NCI-H128 (cell line): ENCODE measurements at regions not wholly inside any gene's neighbourhood (a gene's known extent, or its start where the extent isn't known, plus 50 kb on each side); places are given as distances from the start of the nearest gene placed in this dataset.
"Not testable (repeated sequence)": the region's sequence is repeated elsewhere in the genome, so short reads cannot be mapped to it uniquely, and the experiment has no call there.

Source experiments
- DNase-seq: peaks from one replicate; lab custom pipeline; 2025; ENCODE audit not compliant: unreplicated experiment; lab: John Stamatoyannopoulos, UW

- no peak for DNase-seq
Measured at GRCh38 chr19:28463493-28464053, 749.4 kb downstream of the UQCRFS1 start.

GRCh38 chr19:28457620-28458019, 755.3 kb downstream of the UQCRFS1 start:
- DNase-seq = no peak

- DNase-seq = no peak
Measured at GRCh38 chr19:28456708-28457320, 756.1 kb downstream of the UQCRFS1 start.

- DNase-seq = no peak
Measured at GRCh38 chr19:28456252-28456651, 756.7 kb downstream of the UQCRFS1 start.

- no peak for DNase-seq
Measured at GRCh38 chr19:28454083-28454482, 758.9 kb downstream of the UQCRFS1 start.

- no peak for DNase-seq
Measured at GRCh38 chr19:28453420-28453819, 759.5 kb downstream of the UQCRFS1 start.

GRCh38 chr19:28449803-28450202, 763.1 kb downstream of the UQCRFS1 start:
- DNase-seq = no peak

- no peak for DNase-seq
Measured at GRCh38 chr19:28446511-28446910, 766.4 kb downstream of the UQCRFS1 start.

GRCh38 chr19:28445826-28446225, 767.1 kb downstream of the UQCRFS1 start:
- DNase-seq = no peak

- no peak for DNase-seq
Measured at GRCh38 chr19:28444362-28444761, 768.6 kb downstream of the UQCRFS1 start.

GRCh38 chr19:28443361-28443760, 769.6 kb downstream of the UQCRFS1 start:
- no peak for DNase-seq

- no peak for DNase-seq
Measured at GRCh38 chr19:28437390-28438346, 775.3 kb downstream of the UQCRFS1 start.

- DNase-seq = no peak
Measured at GRCh38 chr19:28436320-28436719, 776.6 kb downstream of the UQCRFS1 start.

- no peak for DNase-seq
Measured at GRCh38 chr19:28435551-28436271, 777.2 kb downstream of the UQCRFS1 start.

- not testable (repeated sequence) for DNase-seq
Measured at GRCh38 chr19:28434794-28435193, 778.2 kb downstream of the UQCRFS1 start.

- not testable (repeated sequence) for DNase-seq
Measured at GRCh38 chr19:28434365-28434764, 778.6 kb downstream of the UQCRFS1 start.

GRCh38 chr19:28433166-28433565, 779.8 kb downstream of the UQCRFS1 start:
- DNase-seq = not testable (repeated sequence)

GRCh38 chr19:28430214-28430613, 782.7 kb downstream of the UQCRFS1 start:
- DNase-seq = no peak

- no peak for DNase-seq
Measured at GRCh38 chr19:28429356-28429755, 783.6 kb downstream of the UQCRFS1 start.

- no peak for DNase-seq
Measured at GRCh38 chr19:28428663-28429348, 784.1 kb downstream of the UQCRFS1 start.
